Right cardiac atrium (tissue), 5 donors: ENCODE measurements at regions not wholly inside any gene's neighbourhood (a gene's known extent, or its start where the extent isn't known, plus 50 kb on each side); places are given as distances from the start of the nearest gene placed in this dataset.

ENCODE experiments used
- ATAC-seq, 2 donors: fragments of 200-7000 bp; cut with Tn5 transposase; one replicate each; pipeline versions ENCODE4 v1.8.0 to v1.9.1; 2020; ENCODE audit warnings: moderate library complexity in 2 of 2, mild to moderate bottlenecking in 1 of 2
- DNase-seq, 3 donors: peaks; one replicate each; pipeline ENCODE4 v3.0.0-alpha.2; 2020
- H3K27ac ChIP-seq: one replicate; pipeline ENCODE4 v1.5.1; 2013; ENCODE audit warnings: mild to moderate bottlenecking, low read length, control low read depth, moderate library complexity
- H3K27me3 ChIP-seq: one replicate; pipeline ENCODE4 v1.6.1; 2013; ENCODE audit not compliant: control insufficient read depth, insufficient read depth
- H3K4me1 ChIP-seq: one replicate; pipeline ENCODE4 v1.6.1; 2013; ENCODE audit warnings: low read length; ENCODE audit not compliant: control insufficient read depth, insufficient read depth
- H3K4me3 ChIP-seq: one replicate; pipeline ENCODE4 v1.5.1; 2013; ENCODE audit warnings: low read length, control low read depth
- H3K9me3 ChIP-seq: one replicate; pipeline ENCODE4 v1.6.1; 2013; ENCODE audit warnings: low read length; ENCODE audit not compliant: control insufficient read depth
- WGBS: extraction: QIAGEN DNeasy Blood & Tissue Kit; methylation state at CpG from one replicate; pipeline ENCODE4 v1.1.7; 2013; 5-methylcytosine and 5-hydroxymethylcytosine counted together
- intact Hi-C, 4 donors: fragments of 100-400 bp; cut with DNase I; formaldehyde crosslinking; loops; one replicate each; pipeline versions ENCODE4 v1.11.0 to v1.14.0; 2022 to 2023
- donor health status: healthy with polysubstance abuse.
- donor health status: DM: no; HTN: yes; CAD: no.
- donor health status: DM: no; HTN: no; CAD: no.
- donor health status: DM: no; HTN: yes; CAD: no; lungs with severe emphysema.
- donor health status: DM: yes; HTN: yes; CAD: no.

GRCh38 chr13:40428354-40428753 is 238.1 kb downstream of the FOXO1 start:
- no peak for ATAC-seq
- H3K9me3 ChIP-seq: no peaks in the 10 kb centered on the region
- no peaks in the 10 kb centered on the region for H3K27me3 ChIP-seq
- DNase-seq: no peak
- 92% methylated on average over 1 of the region's 1 CpG for WGBS
- H3K27ac ChIP-seq: no peak overlapping the region
- intact Hi-C loops: no loop called here
- H3K4me3 ChIP-seq: no peak overlapping the region
- peaks cover 2% of the 10 kb centered on the region for H3K4me1 ChIP-seq

- Histone ChIP-seq H3K27me3 (no peaks in the 10 kb centered on the region), H3K4me3 (no peak overlapping the region), H3K27ac (no peak overlapping the region), H3K9me3 (no peaks in the 10 kb centered on the region), H3K4me1 (peaks cover 2% of the 10 kb centered on the region)
- intact Hi-C loops: no loop called here
- ATAC-seq (no peak), DNase-seq (no peak)
- WGBS: 92% methylated on average over 10 of the region's 10 CpGs
Measured at GRCh38 chr13:40429706-40430545, 236.5 kb downstream of the FOXO1 start.

GRCh38 chr13:40432018-40432978 is 234.1 kb downstream of the FOXO1 start:
- DNase-seq: no peak
- Histone ChIP-seq H3K4me1 (peaks cover 2% of the 10 kb centered on the region), H3K4me3 (no peak overlapping the region), H3K27ac (no peak overlapping the region), H3K9me3 (no peaks in the 10 kb centered on the region), H3K27me3 (no peaks in the 10 kb centered on the region)
- peak; percentile 57 to 70 for ATAC-seq
- intact Hi-C loops: no loop called here
- 69% methylated on average over 5 of the region's 5 CpGs for WGBS

- Histone ChIP-seq H3K4me1 (peaks cover 2% of the 10 kb centered on the region), H3K27ac (no peak overlapping the region), H3K27me3 (no peaks in the 10 kb centered on the region), H3K9me3 (no peaks in the 10 kb centered on the region), H3K4me3 (no peak overlapping the region)
- 79% methylated on average over 6 of the region's 6 CpGs for WGBS
- ATAC-seq (no peak), DNase-seq (no peak)
- intact Hi-C loops: no loop called here
Measured at GRCh38 chr13:40433001-40433400, 233.4 kb downstream of the FOXO1 start.

GRCh38 chr13:40433577-40433976 is 232.9 kb downstream of the FOXO1 start:
- Histone ChIP-seq H3K4me1 (peaks cover 3% of the 10 kb centered on the region), H3K27me3 (no peaks in the 10 kb centered on the region), H3K4me3 (no peak overlapping the region), H3K9me3 (no peaks in the 10 kb centered on the region), H3K27ac (no peak overlapping the region)
- no peak for DNase-seq
- ATAC-seq: no peak
- intact Hi-C loops: no loop called here
- WGBS: 91% methylated on average over 4 of the region's 4 CpGs

- intact Hi-C loops: no loop called here
- no peak for DNase-seq
- 90% methylated on average over 4 of the region's 4 CpGs for WGBS
- H3K4me3 ChIP-seq: no peak overlapping the region
- H3K4me1 ChIP-seq: peaks cover 6% of the 10 kb centered on the region
- H3K9me3 ChIP-seq: no peaks in the 10 kb centered on the region
- H3K27me3 ChIP-seq: no peaks in the 10 kb centered on the region
- no peak for ATAC-seq
- no peak overlapping the region for H3K27ac ChIP-seq
Measured at GRCh38 chr13:40434516-40435397, 231.7 kb downstream of the FOXO1 start.

- peaks cover 17% of the 10 kb centered on the region for H3K4me1 ChIP-seq
- DNase-seq: no peak
- H3K4me3 ChIP-seq: no peak overlapping the region
- 46% methylated on average over 6 of the region's 6 CpGs for WGBS
- H3K27me3 ChIP-seq: no peaks in the 10 kb centered on the region
- no peak for ATAC-seq
- intact Hi-C loops: no loop called here
- no peak overlapping the region for H3K27ac ChIP-seq
- H3K9me3 ChIP-seq: no peaks in the 10 kb centered on the region
Measured at GRCh38 chr13:40438022-40438680, 228.3 kb downstream of the FOXO1 start.

GRCh38 chr13:40438999-40439797 is 227.2 kb downstream of the FOXO1 start:
- DNase-seq: peak; percentile 21 to 70 (median 65)
- Histone ChIP-seq H3K27me3 (no peaks in the 10 kb centered on the region), H3K4me3 (no peak overlapping the region), H3K4me1 (peaks cover 17% of the 10 kb centered on the region), H3K27ac (peak overlapping the region; percentile 92), H3K9me3 (no peaks in the 10 kb centered on the region)
- WGBS: 42% methylated on average over 12 of the region's 12 CpGs
- ATAC-seq: peak; percentile 34 to 62
- intact Hi-C loops: no loop called here

- DNase-seq: peak; percentile 61 to 83 (median 79)
- no peaks in the 10 kb centered on the region for H3K9me3 ChIP-seq
- H3K4me3 ChIP-seq: no peak overlapping the region
- H3K4me1 ChIP-seq: peaks cover 17% of the 10 kb centered on the region
- intact Hi-C loops: loop anchor here in 1 of 4 donors (5.0 kb wide), 1 partner anchor 227 kb away; the partner anchor contains the start of gene FOXO1
- ATAC-seq: peak; percentile 77 to 86
- no peaks in the 10 kb centered on the region for H3K27me3 ChIP-seq
- H3K27ac ChIP-seq: peak overlapping the region; percentile 92
Measured at GRCh38 chr13:40439928-40440327, 226.5 kb downstream of the FOXO1 start.
